DND-41 (cell line): ENCODE measurements at regions not wholly inside any gene's neighbourhood (a gene's known extent, or its start where the extent isn't known, plus 50 kb on each side); places are given as distances from the start of the nearest gene placed in this dataset.

ENCODE experiments used
- ATAC-seq: fragments of 200-7000 bp; cut with Tn5 transposase; 3 replicates; pipeline ENCODE4 v1.9.1; 2021; ENCODE audit warnings: low read depth; ENCODE audit not compliant: insufficient read depth
- DNase-seq: peaks from one replicate; pipeline ENCODE4 v3.0.0-alpha.2; 2020
- H2AFZ ChIP-seq: 2 replicates; pipeline ENCODE4 v1.6.0; 2012; ENCODE audit warnings: low read depth, low read length
- H3K27ac ChIP-seq: 2 replicates; pipeline ENCODE4 v1.5.1; 2012; ENCODE audit warnings: low read length, inconsistent platforms
- H3K27me3 ChIP-seq: fragments of 200-600 bp; sonication (generic); 2 replicates; pipeline ENCODE4 v1.6.0; 2012; ENCODE audit warnings: low read length, mild to moderate bottlenecking, inconsistent platforms; ENCODE audit not compliant: insufficient read depth, poor library complexity
- H3K36me3 ChIP-seq: 2 replicates; pipeline ENCODE4 v1.5.1; 2012; ENCODE audit warnings: low read length, inconsistent platforms; ENCODE audit not compliant: insufficient read depth
- H3K4me1 ChIP-seq: 2 replicates; pipeline ENCODE4 v1.5.1; 2012; ENCODE audit warnings: mild to moderate bottlenecking, low read length; ENCODE audit not compliant: insufficient read depth
- H3K4me2 ChIP-seq: 2 replicates; pipeline ENCODE4 v1.6.0; 2012; ENCODE audit warnings: mild to moderate bottlenecking, moderate library complexity, low read length, inconsistent platforms; ENCODE audit not compliant: insufficient read depth
- H3K4me3 ChIP-seq, 2 experiments: fragments of 200-600 bp in 1 of 2; shearing (Covaris generic) in 1 of 2; 2 replicates each; pipeline ENCODE4 v1.5.1; 2012 to 2016; ENCODE audit warnings: inconsistent platforms in 2 of 2, low read length in 2 of 2, mild to moderate bottlenecking in 2 of 2, low read depth in 1 of 2, moderate library complexity in 1 of 2
- H3K79me2 ChIP-seq: 2 replicates; pipeline ENCODE4 v1.6.0; 2012; ENCODE audit warnings: low read length, inconsistent platforms; ENCODE audit not compliant: insufficient read depth
- H3K9ac ChIP-seq: 2 replicates; pipeline ENCODE4 v1.6.0; 2012; ENCODE audit warnings: low read depth, mild to moderate bottlenecking, inconsistent platforms, low read length, moderate library complexity
- H3K9me3 ChIP-seq: 2 replicates; pipeline ENCODE4 v1.5.1; 2012; ENCODE audit warnings: low read length, moderate library complexity, mild to moderate bottlenecking, inconsistent platforms; ENCODE audit not compliant: insufficient read depth, severe bottlenecking
- H4K20me1 ChIP-seq: 2 replicates; pipeline ENCODE4 v1.6.0; 2012; ENCODE audit warnings: low read length; ENCODE audit not compliant: insufficient read depth
- EZH2 ChIP-seq: IDR thresholded peaks from 3 replicates; pipeline ENCODE4 v1.6.1; 2012; ENCODE audit warnings: borderline replicate concordance, low read depth, mild to moderate bottlenecking, moderate library complexity, low read length, inconsistent platforms; ENCODE audit not compliant: severe bottlenecking
- TF ChIP-seq, protein P1 (sequence below): IDR thresholded peaks from 2 replicates; pipeline ENCODE4 v1.5.1; 2012; ENCODE audit warnings: borderline replicate concordance, low read length, moderate library complexity, mild to moderate bottlenecking; ENCODE audit not compliant: poor library complexity, severe bottlenecking; ENCODE audit errors: extremely low read depth

- no peak for TF ChIP-seq EZH2
- TF ChIP-seq, protein P1, sequence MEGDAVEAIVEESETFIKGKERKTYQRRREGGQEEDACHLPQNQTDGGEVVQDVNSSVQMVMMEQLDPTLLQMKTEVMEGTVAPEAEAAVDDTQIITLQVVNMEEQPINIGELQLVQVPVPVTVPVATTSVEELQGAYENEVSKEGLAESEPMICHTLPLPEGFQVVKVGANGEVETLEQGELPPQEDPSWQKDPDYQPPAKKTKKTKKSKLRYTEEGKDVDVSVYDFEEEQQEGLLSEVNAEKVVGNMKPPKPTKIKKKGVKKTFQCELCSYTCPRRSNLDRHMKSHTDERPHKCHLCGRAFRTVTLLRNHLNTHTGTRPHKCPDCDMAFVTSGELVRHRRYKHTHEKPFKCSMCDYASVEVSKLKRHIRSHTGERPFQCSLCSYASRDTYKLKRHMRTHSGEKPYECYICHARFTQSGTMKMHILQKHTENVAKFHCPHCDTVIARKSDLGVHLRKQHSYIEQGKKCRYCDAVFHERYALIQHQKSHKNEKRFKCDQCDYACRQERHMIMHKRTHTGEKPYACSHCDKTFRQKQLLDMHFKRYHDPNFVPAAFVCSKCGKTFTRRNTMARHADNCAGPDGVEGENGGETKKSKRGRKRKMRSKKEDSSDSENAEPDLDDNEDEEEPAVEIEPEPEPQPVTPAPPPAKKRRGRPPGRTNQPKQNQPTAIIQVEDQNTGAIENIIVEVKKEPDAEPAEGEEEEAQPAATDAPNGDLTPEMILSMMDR = no peak
- H3K4me2 ChIP-seq = no peak overlapping the region
- no peak overlapping the region for H3K27ac ChIP-seq
- no peaks in the 10 kb centered on the region for H3K9me3 ChIP-seq
- H2AFZ ChIP-seq = no peak overlapping the region
- ATAC-seq (no peak), DNase-seq (no peak)
- H3K27me3 ChIP-seq = no peaks in the 10 kb centered on the region
- H3K4me3 ChIP-seq = no peak overlapping the region
- H3K36me3 ChIP-seq = no peaks in the 10 kb centered on the region
- H4K20me1 ChIP-seq = no peaks in the 10 kb centered on the region
- H3K9ac ChIP-seq = no peak overlapping the region
- H3K79me2 ChIP-seq = no peaks in the 10 kb centered on the region
- no peaks in the 10 kb centered on the region for H3K4me1 ChIP-seq
These were observed 107.5 kb upstream of the SIM2 start for GRCh38 chr21:36591326-36591970.

GRCh38 chr21:36596174-36596573, 102.7 kb upstream of the SIM2 start:
- Histone ChIP-seq H2AFZ (no peak overlapping the region), H3K79me2 (no peaks in the 10 kb centered on the region), H3K9ac (no peak overlapping the region), H3K36me3 (no peaks in the 10 kb centered on the region), H3K4me2 (no peak overlapping the region), H3K27ac (no peak overlapping the region), H4K20me1 (no peaks in the 10 kb centered on the region), H3K4me1 (no peaks in the 10 kb centered on the region), H3K9me3 (no peaks in the 10 kb centered on the region), H3K27me3 (no peaks in the 10 kb centered on the region), H3K4me3 (no peak overlapping the region)
- TF ChIP-seq, protein P1 = no peak
- no peak for TF ChIP-seq EZH2
- ATAC-seq (no peak), DNase-seq (no peak)

GRCh38 chr21:36601362-36601761, 97.6 kb upstream of the SIM2 start:
- ATAC-seq (no peak), DNase-seq (no peak)
- Histone ChIP-seq H3K79me2 (no peaks in the 10 kb centered on the region), H3K36me3 (no peaks in the 10 kb centered on the region), H3K4me2 (no peak overlapping the region), H3K27me3 (no peaks in the 10 kb centered on the region), H3K4me3 (no peak overlapping the region), H3K27ac (no peak overlapping the region), H3K9ac (no peak overlapping the region), H3K9me3 (no peaks in the 10 kb centered on the region), H2AFZ (no peak overlapping the region), H4K20me1 (no peaks in the 10 kb centered on the region), H3K4me1 (no peaks in the 10 kb centered on the region)
- TF ChIP-seq, protein P1 = no peak
- TF ChIP-seq EZH2 = no peak
